Breast epithelium (tissue), 4 donors: ENCODE measurements at regions not wholly inside any gene's neighbourhood (a gene's known extent, or its start where the extent isn't known, plus 50 kb on each side); places are given as distances from the start of the nearest gene placed in this dataset.

Experiments used
- DNase-seq, 2 donors: peaks; one replicate each; pipeline ENCODE4 v3.0.0-alpha.2; 2019; ENCODE audit warnings: low spot score in 2 of 2
- H3K27ac ChIP-seq, 2 donors: fragments of 200-600 bp; sonication (generic) in 1 of 2; one replicate each; pipeline ENCODE4 v1.5.1; 2016 to 2019; ENCODE audit warnings: mild to moderate bottlenecking in 1 of 2
- H3K27me3 ChIP-seq, 2 donors: fragments of 200-600 bp; sonication (generic) in 1 of 2; one replicate each; pipeline versions ENCODE4 v1.5.1 to v1.6.0; 2017 to 2019; ENCODE audit warnings: control low read depth in 1 of 2, mild to moderate bottlenecking in 1 of 2
- H3K36me3 ChIP-seq: fragments of 200-600 bp; one replicate; pipeline ENCODE4 v1.5.1; 2019
- H3K4me1 ChIP-seq, 2 donors: fragments of 200-600 bp; sonication (generic); one replicate each; pipeline ENCODE4 v1.5.1; 2016 to 2019; ENCODE audit warnings: control low read depth in 1 of 2
- H3K4me3 ChIP-seq, 3 donors: fragments of 200-600 bp; sonication (generic); 1 replicate in 2 of 3; 2 replicates in 1 of 3; pipeline ENCODE4 v1.5.1; 2016 to 2019; ENCODE audit warnings: mild to moderate bottlenecking in 3 of 3, moderate library complexity in 2 of 3
- H3K9me3 ChIP-seq, 2 donors: fragments of 200-600 bp; sonication (generic) in 1 of 2; one replicate each; pipeline ENCODE4 v1.5.1; 2016 to 2019; ENCODE audit warnings: control low read depth in 1 of 2
- POLR2A ChIP-seq: fragments of 450-650 bp; IDR thresholded peaks from one replicate; pipeline ENCODE4 v1.6.1; 2016; ENCODE audit warnings: antibody characterized with exemption, mild to moderate bottlenecking, moderate library complexity
- POLR2AphosphoS5 ChIP-seq, 3 donors: sonication (generic); formaldehyde crosslinking; IDR thresholded peaks; one replicate each; pipeline ENCODE4 v1.6.1; 2017; ENCODE audit warnings: antibody characterized with exemption in 3 of 3
- intact Hi-C: fragments of 100-400 bp; cut with DNase I; formaldehyde crosslinking; loops from one replicate; pipeline ENCODE4 v1.15.1; 2023; ENCODE audit warnings: low total_unique reads
- TF ChIP-seq, protein P1 (sequence below), 3 donors: fragments of 450-650 bp; IDR thresholded peaks; one replicate each; pipeline ENCODE4 v1.5.1; 2016 to 2017; ENCODE audit warnings: antibody characterized with exemption in 3 of 3, mild to moderate bottlenecking in 3 of 3, moderate library complexity in 3 of 3

DNA sequence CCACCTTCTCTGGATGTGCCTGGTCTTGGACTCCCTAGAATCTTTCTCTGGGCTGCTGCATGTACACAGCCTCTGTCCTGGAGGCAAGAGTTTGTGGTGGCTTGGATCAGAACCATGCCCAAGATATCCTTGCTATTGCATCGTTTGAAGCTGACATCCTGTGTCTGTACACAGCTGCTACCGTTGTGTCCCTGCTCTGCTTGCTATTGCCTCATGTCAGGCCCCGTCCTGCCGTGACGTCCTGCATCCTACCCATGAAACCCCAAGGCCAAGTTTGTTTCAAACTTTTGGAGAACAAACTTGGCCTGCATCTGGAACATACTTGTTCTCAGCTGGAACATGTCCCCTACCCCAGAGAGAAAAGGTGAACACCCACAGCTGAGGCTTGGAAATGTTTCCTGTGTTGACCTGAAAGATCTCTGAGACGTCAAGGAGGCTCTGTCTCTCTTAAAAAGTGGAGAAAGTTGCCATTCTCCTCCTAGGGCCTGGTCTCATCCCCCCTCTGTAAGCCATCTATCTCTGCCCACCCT lies 78.1 kb downstream of the HFE start:
- H3K27me3 ChIP-seq, result no peaks in the 10 kb centered on the region
- no peaks in the 10 kb centered on the region for H3K9me3 ChIP-seq
- no peaks in the 10 kb centered on the region for H3K4me1 ChIP-seq
- H3K36me3 ChIP-seq, result no peaks in the 10 kb centered on the region
- no peak overlapping the region for H3K4me3 ChIP-seq
- intact Hi-C loops, result no loop called here
- no peak overlapping the region for H3K27ac ChIP-seq
- TF ChIP-seq, protein P1, sequence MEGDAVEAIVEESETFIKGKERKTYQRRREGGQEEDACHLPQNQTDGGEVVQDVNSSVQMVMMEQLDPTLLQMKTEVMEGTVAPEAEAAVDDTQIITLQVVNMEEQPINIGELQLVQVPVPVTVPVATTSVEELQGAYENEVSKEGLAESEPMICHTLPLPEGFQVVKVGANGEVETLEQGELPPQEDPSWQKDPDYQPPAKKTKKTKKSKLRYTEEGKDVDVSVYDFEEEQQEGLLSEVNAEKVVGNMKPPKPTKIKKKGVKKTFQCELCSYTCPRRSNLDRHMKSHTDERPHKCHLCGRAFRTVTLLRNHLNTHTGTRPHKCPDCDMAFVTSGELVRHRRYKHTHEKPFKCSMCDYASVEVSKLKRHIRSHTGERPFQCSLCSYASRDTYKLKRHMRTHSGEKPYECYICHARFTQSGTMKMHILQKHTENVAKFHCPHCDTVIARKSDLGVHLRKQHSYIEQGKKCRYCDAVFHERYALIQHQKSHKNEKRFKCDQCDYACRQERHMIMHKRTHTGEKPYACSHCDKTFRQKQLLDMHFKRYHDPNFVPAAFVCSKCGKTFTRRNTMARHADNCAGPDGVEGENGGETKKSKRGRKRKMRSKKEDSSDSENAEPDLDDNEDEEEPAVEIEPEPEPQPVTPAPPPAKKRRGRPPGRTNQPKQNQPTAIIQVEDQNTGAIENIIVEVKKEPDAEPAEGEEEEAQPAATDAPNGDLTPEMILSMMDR (IDR thresholded peaks at IDR 0.05), result no peak
- no peak for TF ChIP-seq POLR2A
- TF ChIP-seq POLR2AphosphoS5 (IDR thresholded peaks at IDR 0.05), result no peak
- no peak for DNase-seq

DNA sequence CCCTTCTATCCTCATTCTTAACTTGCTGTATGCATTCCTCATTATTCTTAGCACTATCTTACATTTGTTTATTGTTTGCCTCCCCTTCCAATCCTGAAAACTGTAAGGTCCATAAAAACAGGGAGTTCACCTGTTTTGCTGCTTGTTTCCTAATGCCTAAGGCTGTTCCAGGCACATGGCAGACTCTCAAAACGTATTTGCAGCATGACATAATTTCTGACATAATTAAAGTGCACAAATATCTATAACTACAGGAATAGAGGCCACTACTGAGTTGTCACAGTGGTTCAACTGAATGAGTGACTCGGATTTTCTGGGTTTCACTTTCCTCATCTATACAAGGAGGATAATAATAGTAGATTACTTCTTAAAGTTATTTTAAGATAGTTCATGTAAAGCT lies 83.0 kb downstream of the HFE start:
- Histone ChIP-seq H3K36me3 (no peaks in the 10 kb centered on the region), H3K27ac (peak overlapping the region in 1 of 2 donors; percentile 99), H3K4me3 (no peak overlapping the region), H3K27me3 (no peaks in the 10 kb centered on the region), H3K9me3 (no peaks in the 10 kb centered on the region), H3K4me1 (no peaks in the 10 kb centered on the region)
- intact Hi-C loops, result no loop called here
- no peak for DNase-seq
- TF ChIP-seq POLR2AphosphoS5 (IDR thresholded peaks at IDR 0.05), result no peak
- no peak for TF ChIP-seq POLR2A
- TF ChIP-seq, protein P1 (IDR thresholded peaks at IDR 0.05), result no peak

DNA sequence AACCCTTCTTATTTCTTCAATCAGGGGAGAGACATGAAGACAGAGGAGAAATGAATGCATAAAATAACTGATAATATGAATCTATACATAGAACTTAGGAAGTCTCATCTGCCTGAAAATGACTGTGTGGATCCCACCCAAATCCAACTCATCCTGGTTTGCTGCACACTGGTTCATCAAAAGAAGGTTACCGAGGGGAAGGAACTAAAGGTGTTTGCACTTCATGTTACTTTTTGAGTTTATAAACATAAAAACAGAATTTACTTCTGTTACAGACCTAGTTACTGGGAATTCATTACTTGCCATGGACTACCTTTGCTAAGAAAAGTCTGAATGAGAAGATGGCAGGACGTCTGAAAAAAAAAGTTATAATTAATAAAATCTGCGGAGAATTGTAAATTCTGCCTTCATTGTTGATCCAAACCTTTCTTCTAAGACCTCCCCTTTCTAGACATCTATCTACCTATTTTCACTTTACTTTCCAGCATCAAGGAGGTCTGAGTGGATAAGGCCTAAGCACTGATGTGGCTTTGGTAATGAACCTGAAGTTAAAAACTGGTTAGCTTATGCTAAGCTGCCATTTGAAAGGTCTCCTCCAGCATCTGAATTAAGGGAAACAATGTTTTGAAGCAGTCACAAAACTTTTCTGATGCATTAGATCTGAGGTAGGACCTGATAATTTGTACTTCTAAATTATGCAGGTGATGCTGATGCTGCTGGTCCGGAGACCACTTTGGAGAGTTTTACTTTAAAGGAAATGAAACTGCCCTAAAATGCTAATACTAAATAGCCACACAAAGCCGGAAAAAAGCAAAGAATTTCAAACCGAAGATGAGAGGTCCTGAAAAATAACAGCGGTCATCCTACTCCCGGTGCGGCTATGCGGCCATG lies 84.0 kb downstream of the HFE start:
- intact Hi-C loops, result no loop called here
- Histone ChIP-seq H3K36me3 (no peaks in the 10 kb centered on the region), H3K9me3 (no peaks in the 10 kb centered on the region), H3K27ac (peak overlapping the region; percentile 98 to 99), H3K27me3 (no peaks in the 10 kb centered on the region), H3K4me3 (peak overlapping the region; percentile 62 to 80 (median 74)), H3K4me1 (no peaks in the 10 kb centered on the region)
- TF ChIP-seq, protein P1 (IDR thresholded peaks at IDR 0.05), result no peak
- TF ChIP-seq POLR2AphosphoS5 (IDR thresholded peaks at IDR 0.05) (no peak), POLR2A (no peak)
- DNase-seq, result no peak

DNA sequence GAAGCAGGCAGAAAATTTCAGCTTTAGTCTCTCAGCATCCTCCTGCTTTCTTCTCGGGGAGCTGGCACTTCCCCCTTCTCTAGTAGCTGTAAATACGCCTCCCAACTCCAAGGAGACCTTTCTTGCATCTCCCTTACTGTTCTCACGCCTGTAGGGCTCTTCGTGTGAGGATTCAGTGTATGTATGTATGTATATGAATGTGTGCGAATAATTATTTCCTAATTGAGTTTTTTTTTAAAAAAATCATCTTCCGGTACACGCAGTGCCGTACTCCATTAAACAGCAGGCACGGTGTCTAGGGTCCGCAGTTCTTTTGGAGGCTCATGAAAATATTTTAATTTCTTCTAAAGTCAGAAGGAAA lies 85.4 kb downstream of the HFE start:
- no peak for TF ChIP-seq POLR2A
- TF ChIP-seq POLR2AphosphoS5 (IDR thresholded peaks at IDR 0.05), result peak in 1 of 3 donors; percentile 70
- TF ChIP-seq, protein P1 (IDR thresholded peaks at IDR 0.05), result no peak
- Histone ChIP-seq H3K36me3 (no peaks in the 10 kb centered on the region), H3K27ac (peak overlapping the region; percentile 98 to 99), H3K27me3 (no peaks in the 10 kb centered on the region), H3K4me3 (peak overlapping the region; percentile 62 to 80 (median 74)), H3K9me3 (no peaks in the 10 kb centered on the region), H3K4me1 (no peaks in the 10 kb centered on the region)
- intact Hi-C loops, result no loop called here
- peak in 1 of 2 donors; percentile 36 for DNase-seq

DNA sequence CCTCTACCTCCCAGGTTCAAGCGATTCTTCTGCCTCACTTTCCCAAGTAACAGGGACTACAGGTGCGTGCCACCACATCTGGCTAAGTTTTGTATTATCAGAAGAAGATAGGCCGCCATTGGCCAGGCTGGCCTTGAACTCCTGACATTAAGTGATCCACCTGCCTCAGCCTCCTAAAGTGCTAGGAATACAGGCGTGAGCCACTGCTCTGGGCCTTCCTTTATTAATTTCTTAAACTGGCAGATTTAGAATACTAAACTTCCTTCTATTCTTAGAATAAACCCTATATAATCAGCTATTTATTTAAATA lies 86.6 kb downstream of the HFE start:
- no peaks in the 10 kb centered on the region for H3K27me3 ChIP-seq
- peak overlapping the region in 1 of 2 donors; percentile 99 for H3K27ac ChIP-seq
- intact Hi-C loops, result no loop called here
- no peaks in the 10 kb centered on the region for H3K9me3 ChIP-seq
- TF ChIP-seq, protein P1 (IDR thresholded peaks at IDR 0.05), result no peak
- TF ChIP-seq POLR2A (no peak), POLR2AphosphoS5 (IDR thresholded peaks at IDR 0.05) (no peak)
- H3K36me3 ChIP-seq, result no peaks in the 10 kb centered on the region
- H3K4me3 ChIP-seq, result no peak overlapping the region
- DNase-seq, result no peak
- H3K4me1 ChIP-seq, result no peaks in the 10 kb centered on the region
